GM23338 (cell line): ENCODE measurements at regions not wholly inside any gene's neighbourhood (a gene's known extent, or its start where the extent isn't known, plus 50 kb on each side); places are given as distances from the start of the nearest gene placed in this dataset.

Source experiments
- ATAC-seq: fragments of 200-7000 bp; cut with Tn5 transposase; 3 replicates; pipeline ENCODE4 v1.9.1; 2020
- DNase-seq: peaks from one replicate; pipeline ENCODE4 v3.0.0-alpha.2; 2015; ENCODE audit warnings: low spot score
- H2AFZ ChIP-seq: fragments of 200-600 bp; sonication (generic); 2 replicates; pipeline ENCODE4 v1.8.0; 2016; ENCODE audit warnings: antibody characterized with exemption, mild to moderate bottlenecking, moderate library complexity
- H3F3A ChIP-seq: fragments of 200-600 bp; sonication (generic); replicated peaks from 2 replicates; pipeline ENCODE4 v1.8.0; 2017; ENCODE audit warnings: antibody characterized with exemption, mixed run types, low read depth
- H3K27ac ChIP-seq: fragments of 200-600 bp; sonication (generic); 2 replicates; pipeline ENCODE4 v1.6.1; 2016; ENCODE audit warnings: low read depth
- H3K27me3 ChIP-seq: fragments of 200-600 bp; sonication (generic); 2 replicates; pipeline ENCODE4 v1.8.0; 2016; ENCODE audit warnings: mild to moderate bottlenecking, mixed run types, moderate library complexity; ENCODE audit not compliant: insufficient read depth
- H3K36me3 ChIP-seq: fragments of 200-600 bp; sonication (generic); 2 replicates; pipeline ENCODE4 v1.8.0; 2016; ENCODE audit warnings: mild to moderate bottlenecking; ENCODE audit not compliant: insufficient read depth
- H3K4me1 ChIP-seq: fragments of 200-600 bp; sonication (generic); 2 replicates; pipeline ENCODE4 v1.8.0; 2016; ENCODE audit warnings: mild to moderate bottlenecking, moderate library complexity; ENCODE audit not compliant: insufficient read depth
- H3K4me2 ChIP-seq: fragments of 200-600 bp; sonication (generic); 2 replicates; pipeline ENCODE4 v1.7.1; 2017; ENCODE audit warnings: mixed run types
- H3K4me3 ChIP-seq: fragments of 200-600 bp; sonication (generic); 2 replicates; pipeline ENCODE4 v1.6.1; 2016; ENCODE audit warnings: mixed run types
- H3K79me2 ChIP-seq: fragments of 200-600 bp; sonication (generic); replicated peaks from 2 replicates; pipeline ENCODE4 v1.8.0; 2017; ENCODE audit warnings: mild to moderate bottlenecking; ENCODE audit not compliant: insufficient read depth
- H3K9me2 ChIP-seq: fragments of 200-600 bp; sonication (generic); 2 replicates; pipeline ENCODE4 v1.8.0; 2017; ENCODE audit not compliant: insufficient read depth
- H4K20me1 ChIP-seq: fragments of 200-600 bp; sonication (generic); replicated peaks from 2 replicates; pipeline ENCODE4 v1.8.0; 2017; ENCODE audit warnings: mild to moderate bottlenecking; ENCODE audit not compliant: insufficient read depth
- H3K27ac Mint-ChIP-seq: 2 replicates; pipeline ENCODE4 v1.8.0; 2020; ENCODE audit warnings: inconsistent platforms, mild to moderate bottlenecking, moderate library complexity, mixed read lengths
- H3K27me3 Mint-ChIP-seq: 3 replicates; pipeline ENCODE4 v1.8.0; 2022; ENCODE audit warnings: low read depth, mild to moderate bottlenecking, moderate library complexity, mixed read lengths, inconsistent platforms; ENCODE audit not compliant: insufficient read depth, poor library complexity
- H3K36me3 Mint-ChIP-seq: 3 replicates; pipeline ENCODE4 v1.8.0; 2021; ENCODE audit warnings: low read depth, mild to moderate bottlenecking, inconsistent platforms, moderate library complexity, mixed read lengths
- H3K4me1 Mint-ChIP-seq: 3 replicates; pipeline ENCODE4 v1.8.0; 2020; ENCODE audit warnings: mild to moderate bottlenecking, inconsistent platforms, mixed read lengths
- H3K4me3 Mint-ChIP-seq: 3 replicates; pipeline ENCODE4 v1.8.0; 2021; ENCODE audit warnings: moderate library complexity, mild to moderate bottlenecking, inconsistent platforms, mixed read lengths
- H3K9me3 Mint-ChIP-seq: 3 replicates; pipeline ENCODE4 v1.8.0; 2020; ENCODE audit warnings: moderate library complexity, mild to moderate bottlenecking, inconsistent platforms, mixed read lengths
- CREB1 ChIP-seq: fragments of 250-450 bp; sonication (Bioruptor Pico); IDR thresholded peaks from 2 replicates; pipeline ENCODE4 v1.5.0; 2020; ENCODE audit warnings: low read depth, mild to moderate bottlenecking, moderate library complexity
- CTCF ChIP-seq, 2 experiments: fragments of 200-600 bp in 1 of 2; sonication (generic) in 1 of 2; conservative IDR thresholded peaks; 2 replicates each; pipeline versions ENCODE4 v1.5.1 to v1.6.1; 2016 to 2017; ENCODE audit warnings: antibody characterized with exemption in 2 of 2, low read depth in 2 of 2, mild to moderate bottlenecking in 2 of 2, moderate library complexity in 1 of 2
- ETS1 ChIP-seq: IDR thresholded peaks from 2 replicates; pipeline ENCODE4 v1.6.1; 2016; ENCODE audit warnings: antibody characterized with exemption
- EZH2 ChIP-seq: fragments of 200-600 bp; sonication (generic); IDR thresholded peaks from one replicate; pipeline ENCODE4 v1.8.0; 2017; ENCODE audit warnings: antibody characterized with exemption, mild to moderate bottlenecking, low read depth; ENCODE audit not compliant: unreplicated experiment
- EZH2phosphoT487 ChIP-seq: fragments of 200-600 bp; sonication (generic); IDR thresholded peaks from one replicate; pipeline ENCODE4 v1.8.1; 2018; ENCODE audit warnings: antibody characterized with exemption; ENCODE audit not compliant: unreplicated experiment
- JUNB ChIP-seq: IDR thresholded peaks from one replicate; pipeline ENCODE4 v1.6.1; 2016; ENCODE audit warnings: antibody characterized with exemption; ENCODE audit not compliant: unreplicated experiment
- NANOG ChIP-seq: IDR thresholded peaks from 2 replicates; pipeline ENCODE4 v1.6.1; 2016; ENCODE audit warnings: antibody characterized with exemption, borderline replicate concordance
- POLR2AphosphoS5 ChIP-seq: IDR thresholded peaks from 2 replicates; pipeline ENCODE4 v1.6.1; 2016; ENCODE audit warnings: antibody characterized with exemption, low read depth
- REST ChIP-seq: IDR thresholded peaks from one replicate; pipeline ENCODE4 v1.6.1; 2018; ENCODE audit warnings: antibody characterized with exemption; ENCODE audit not compliant: unreplicated experiment
- STAT1 ChIP-seq: IDR thresholded peaks from one replicate; pipeline ENCODE4 v1.6.1; 2016; ENCODE audit warnings: antibody characterized with exemption; ENCODE audit not compliant: unreplicated experiment
- ZNF114 ChIP-seq: fragments of 250-450 bp; sonication (Bioruptor Pico); IDR thresholded peaks from 2 replicates; pipeline ENCODE4 v1.5.0; 2020; ENCODE audit warnings: mild to moderate bottlenecking, moderate library complexity
- ZNF331 ChIP-seq: fragments of 250-450 bp; sonication (Bioruptor Pico); IDR thresholded peaks from 2 replicates; pipeline ENCODE4 v1.5.0; 2020; ENCODE audit warnings: low read depth, mild to moderate bottlenecking, moderate library complexity
- ZNF462 ChIP-seq: fragments of 250-450 bp; sonication (Bioruptor Pico); IDR thresholded peaks from 2 replicates; pipeline ENCODE4 v1.5.0; 2020; ENCODE audit warnings: mild to moderate bottlenecking, moderate library complexity

- H4K20me1 ChIP-seq = no peaks in the 10 kb centered on the region
- Mint-ChIP-seq H3K27me3 (no peaks in the 10 kb centered on the region), H3K4me3 (no peak overlapping the region), H3K36me3 (peaks cover 51% of the 10 kb centered on the region), H3K27ac (no peak overlapping the region), H3K9me3 (peaks cover 96% of the 10 kb centered on the region), H3K4me1 (no peaks in the 10 kb centered on the region)
- no peaks in the 10 kb centered on the region for H3K27me3 ChIP-seq
- no peak overlapping the region for H2AFZ ChIP-seq
- no peaks in the 10 kb centered on the region for H3F3A ChIP-seq
- H3K27ac ChIP-seq = no peak overlapping the region
- peaks cover 5% of the 10 kb centered on the region; the same call in 1 of the 2 replicates for H3K36me3 ChIP-seq
- no peaks in the 10 kb centered on the region for H3K9me2 ChIP-seq
- TF ChIP-seq NANOG (no peak), CREB1 (CRISPR knock-in tag) (no peak), ZNF331 (CRISPR knock-in tag) (no peak), EZH2 (no peak), CTCF (conservative IDR thresholded peaks at IDR 0.05; ENCODE audit: low read depth in 2 of 2) (no peak), POLR2AphosphoS5 (no peak), STAT1 (no peak), ZNF462 (CRISPR knock-in tag) (no peak), REST (no peak), ZNF114 (CRISPR knock-in tag) (no peak), ETS1 (no peak), JUNB (no peak), EZH2phosphoT487 (no peak)
- H3K4me3 ChIP-seq = no peak overlapping the region
- no peaks in the 10 kb centered on the region for H3K4me1 ChIP-seq
- ATAC-seq (no peak), DNase-seq (no peak)
- H3K79me2 ChIP-seq = no peaks in the 10 kb centered on the region
- no peak overlapping the region for H3K4me2 ChIP-seq
Observed at GRCh38 chr19:56983171-56983570, 136.6 kb upstream of the USP29 start.
